ENCODE measurements at regions not wholly inside any gene's neighbourhood (a gene's known extent, or its start where the extent isn't known, plus 50 kb on each side); places are given as distances from the start of the nearest gene placed in this dataset.

- TF ChIP-seq ZNF337 (CRISPR knock-in tag; IDR thresholded peaks at IDR 0.05; ENCODE audit: borderline replicate concordance, low read depth), result no peak
- TF ChIP-seq POLR2AphosphoS5 (IDR thresholded peaks at IDR 0.05; ENCODE audit: low read depth, low read length), result no peak
- no peak for TF ChIP-seq SP1 (IDR thresholded peaks at IDR 0.05)
- no peak for TF ChIP-seq SP1 (CRISPR knock-in tag; IDR thresholded peaks at IDR 0.05)
- no peak for TF ChIP-seq ZNF484 (CRISPR knock-in tag; IDR thresholded peaks at IDR 0.05; ENCODE audit: borderline replicate concordance, low read depth)
- TF ChIP-seq ATF6 (CRISPR knock-in tag; conservative IDR thresholded peaks at IDR 0.05), result no peak
- TF ChIP-seq ZNF318 (CRISPR knock-in tag; IDR thresholded peaks at IDR 0.05), result no peak
- TF ChIP-seq ELF1 (CRISPR knock-in tag; IDR thresholded peaks at IDR 0.05), result no peak
- TF ChIP-seq HES4 (CRISPR knock-in tag; IDR thresholded peaks at IDR 0.05; ENCODE audit: borderline replicate concordance), result no peak
- TF ChIP-seq SKIL (CRISPR knock-in tag; IDR thresholded peaks at IDR 0.05; ENCODE audit: borderline replicate concordance), result no peak
- no peak for TF ChIP-seq ZBTB7A (CRISPR knock-in tag; IDR thresholded peaks at IDR 0.05)
- no peak for TF ChIP-seq JUND (CRISPR knock-in tag; IDR thresholded peaks at IDR 0.05)
Observed at GRCh38 chr11:116678887-116679286, 93.9 kb downstream of the BUD13 start.

Measured in HepG2 (cell line).